22Rv1 (cell line): ENCODE measurements at regions not wholly inside any gene's neighbourhood (a gene's known extent, or its start where the extent isn't known, plus 50 kb on each side); places are given as distances from the start of the nearest gene placed in this dataset.

Experiments used
- CTCF ChIP-seq: fragments of 450-650 bp; IDR thresholded peaks from 2 replicates; pipeline ENCODE4 v1.5.1; 2017; ENCODE audit warnings: mild to moderate bottlenecking
- ZFX ChIP-seq: fragments of 450-650 bp; IDR thresholded peaks from 2 replicates; pipeline ENCODE4 v1.6.1; 2017; ENCODE audit warnings: antibody characterized with exemption, borderline replicate concordance

- TF ChIP-seq CTCF (no peak), ZFX (no peak)
Measured at GRCh38 chr3:14288177-14288788, 109.7 kb downstream of the LSM3 start.
